ENCODE measurements at regions not wholly inside any gene's neighbourhood (a gene's known extent, or its start where the extent isn't known, plus 50 kb on each side); places are given as distances from the start of the nearest gene placed in this dataset.

DNA sequence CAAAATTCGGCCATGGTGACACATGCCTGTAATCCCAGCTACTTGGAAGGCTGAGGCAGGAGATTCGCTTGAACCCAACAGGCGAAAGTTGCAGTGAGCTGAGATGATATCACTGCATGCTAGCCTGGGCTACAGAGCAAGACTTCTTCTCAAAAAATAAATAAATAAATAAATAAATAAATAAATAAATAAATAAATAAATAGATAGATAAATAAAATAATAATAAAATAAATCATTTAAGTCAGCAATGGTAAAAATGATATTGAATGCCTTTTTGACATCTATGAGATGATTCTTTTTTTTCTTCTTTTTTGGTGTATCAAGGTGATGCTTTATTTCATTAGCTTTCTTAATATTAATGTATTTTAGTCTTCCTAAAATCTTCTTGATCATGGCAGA is 221.7 kb upstream of the RXFP2 start:
- TF ChIP-seq, protein P1, sequence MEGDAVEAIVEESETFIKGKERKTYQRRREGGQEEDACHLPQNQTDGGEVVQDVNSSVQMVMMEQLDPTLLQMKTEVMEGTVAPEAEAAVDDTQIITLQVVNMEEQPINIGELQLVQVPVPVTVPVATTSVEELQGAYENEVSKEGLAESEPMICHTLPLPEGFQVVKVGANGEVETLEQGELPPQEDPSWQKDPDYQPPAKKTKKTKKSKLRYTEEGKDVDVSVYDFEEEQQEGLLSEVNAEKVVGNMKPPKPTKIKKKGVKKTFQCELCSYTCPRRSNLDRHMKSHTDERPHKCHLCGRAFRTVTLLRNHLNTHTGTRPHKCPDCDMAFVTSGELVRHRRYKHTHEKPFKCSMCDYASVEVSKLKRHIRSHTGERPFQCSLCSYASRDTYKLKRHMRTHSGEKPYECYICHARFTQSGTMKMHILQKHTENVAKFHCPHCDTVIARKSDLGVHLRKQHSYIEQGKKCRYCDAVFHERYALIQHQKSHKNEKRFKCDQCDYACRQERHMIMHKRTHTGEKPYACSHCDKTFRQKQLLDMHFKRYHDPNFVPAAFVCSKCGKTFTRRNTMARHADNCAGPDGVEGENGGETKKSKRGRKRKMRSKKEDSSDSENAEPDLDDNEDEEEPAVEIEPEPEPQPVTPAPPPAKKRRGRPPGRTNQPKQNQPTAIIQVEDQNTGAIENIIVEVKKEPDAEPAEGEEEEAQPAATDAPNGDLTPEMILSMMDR (IDR thresholded peaks at IDR 0.05), result no peak
- TF ChIP-seq POLR2AphosphoS5 (IDR thresholded peaks at IDR 0.05) (no peak), POLR2A (IDR thresholded peaks at IDR 0.05; ENCODE audit: low read depth) (no peak)

Data from esophagus muscularis mucosa (tissue), 3 donors.